B cell (primary cell): ENCODE measurements at regions not wholly inside any gene's neighbourhood (a gene's known extent, or its start where the extent isn't known, plus 50 kb on each side); places are given as distances from the start of the nearest gene placed in this dataset.

Experiments
- ATAC-seq: fragments of 200-7000 bp; cut with Tn5 transposase; one replicate; pipeline ENCODE4 v1.10.0; 2021; ENCODE audit warnings: low read depth, mild to moderate bottlenecking, moderate number of reproducible peaks, moderate library complexity
- CTCF ChIA-PET: fragments of 350-600 bp; sonication (Branson Sonifier 250); formaldehyde crosslinking; loops from one replicate; lab custom pipeline; 2021; ENCODE audit warnings: antibody characterized with exemption, inconsistent platforms; lab: Charles Lee
- POLR2A ChIA-PET: fragments of 350-600 bp; sonication (Branson Sonifier 250); formaldehyde crosslinking; loops from one replicate; lab custom pipeline; 2021; ENCODE audit warnings: antibody characterized with exemption; lab: Charles Lee
- DNase-seq: peaks from one replicate; pipeline ENCODE4 v3.0.0; 2013
- H2AFZ ChIP-seq: 2 replicates; pipeline ENCODE4 v1.6.1; 2012; ENCODE audit warnings: mild to moderate bottlenecking, low read depth, low read length; ENCODE audit not compliant: insufficient read depth, poor library complexity, severe bottlenecking
- H3K27ac ChIP-seq, 2 donors: 1 replicate in 1 of 2; 2 replicates in 1 of 2; pipeline ENCODE4 v1.5.1; 2012 to 2013; ENCODE audit warnings: low read length in 2 of 2, mild to moderate bottlenecking in 2 of 2, moderate library complexity in 1 of 2
- H3K27me3 ChIP-seq, 4 experiments: fragments of 200-600 bp in 1 of 4; sonication (generic) in 1 of 4; replicated peaks in 1 of 4; 1 replicate in 2 of 4; 2 replicates in 2 of 4; pipeline versions ENCODE4 v1.6.1 to v1.7.0; 2013 to 2016; ENCODE audit warnings: low read length in 3 of 4, mild to moderate bottlenecking in 2 of 4, mixed read lengths in 1 of 4, moderate library complexity in 1 of 4; ENCODE audit not compliant: insufficient read depth in 4 of 4, control insufficient read depth in 3 of 4; ENCODE audit errors: control extremely low read depth in 1 of 4
- H3K36me3 ChIP-seq, 2 experiments: replicated peaks in 1 of 2; 1 replicate in 1 of 2; 2 replicates in 1 of 2; pipeline versions ENCODE4 v1.6.1 to v1.7.1; 2013; ENCODE audit warnings: low read length in 1 of 2; ENCODE audit not compliant: insufficient read depth in 2 of 2, control insufficient read depth in 1 of 2; ENCODE audit errors: control extremely low read depth in 1 of 2, extremely low read depth in 1 of 2
- H3K4me1 ChIP-seq, 2 donors: fragments of 200-600 bp in 1 of 2; sonication (generic) in 1 of 2; 1 replicate in 1 of 2; 2 replicates in 1 of 2; pipeline versions ENCODE4 v1.5.1 to v1.6.1; 2013 to 2017; ENCODE audit warnings: low read length in 2 of 2; ENCODE audit not compliant: control insufficient read depth in 2 of 2, insufficient read depth in 2 of 2
- H3K4me2 ChIP-seq: replicated peaks from 2 replicates; pipeline ENCODE3; 2012; ENCODE audit warnings: mild to moderate bottlenecking, low read depth, low read length; ENCODE audit not compliant: poor library complexity, severe bottlenecking
- H3K4me3 ChIP-seq, 5 experiments: fragments of 200-600 bp in 1 of 5; sonication (generic) in 1 of 5; 1 replicate in 3 of 5; 2 replicates in 2 of 5; pipeline versions ENCODE4 v1.5.1 to v1.7.0; 2011 to 2016; ENCODE audit warnings: low read length in 4 of 5, mild to moderate bottlenecking in 4 of 5, low read depth in 2 of 5, control low read depth in 1 of 5, moderate library complexity in 1 of 5; ENCODE audit not compliant: insufficient read depth in 1 of 5; ENCODE audit errors: control extremely low read depth in 1 of 5, extremely low read depth in 1 of 5
- H3K79me2 ChIP-seq: fragments of 200-600 bp; sonication (generic); one replicate; pipeline ENCODE4 v1.6.0; 2016; ENCODE audit warnings: low read length; ENCODE audit not compliant: control insufficient read depth, insufficient read depth
- H3K9ac ChIP-seq: fragments of 200-600 bp; sonication (generic); 2 replicates; pipeline ENCODE4 v1.6.1; 2017; ENCODE audit warnings: mild to moderate bottlenecking, low read length, moderate library complexity
- H3K9me3 ChIP-seq, 3 donors: one replicate each; pipeline versions ENCODE4 v1.6.1 to v1.7.1; 2013; ENCODE audit warnings: low read length in 2 of 3; ENCODE audit not compliant: control insufficient read depth in 2 of 3, insufficient read depth in 1 of 3; ENCODE audit errors: control extremely low read depth in 1 of 3
- H4K20me1 ChIP-seq: 2 replicates; pipeline ENCODE4 v1.6.0; 2012; ENCODE audit warnings: mild to moderate bottlenecking, low read length; ENCODE audit not compliant: insufficient read depth, control insufficient read depth, poor library complexity, severe bottlenecking
- H3K27ac Mint-ChIP-seq: one replicate; pipeline ENCODE4 v1.8.0; 2021; ENCODE audit warnings: mixed read lengths
- H3K27me3 Mint-ChIP-seq: one replicate; pipeline ENCODE4 v1.8.0; 2021; ENCODE audit warnings: mixed read lengths
- H3K4me1 Mint-ChIP-seq: one replicate; pipeline ENCODE4 v1.8.0; 2021; ENCODE audit warnings: mixed read lengths
- H3K4me3 Mint-ChIP-seq: one replicate; pipeline ENCODE4 v1.8.0; 2021; ENCODE audit warnings: mixed read lengths
- H3K9me3 Mint-ChIP-seq: one replicate; pipeline ENCODE4 v1.8.0; 2022; ENCODE audit warnings: mixed read lengths; ENCODE audit not compliant: insufficient read depth
- CTCF ChIP-seq: fragments of 200-600 bp; IDR thresholded peaks from one replicate; pipeline ENCODE4 v1.8.0; 2022; ENCODE audit warnings: antibody characterized with exemption, mild to moderate bottlenecking
- EZH2 ChIP-seq: IDR thresholded peaks from 2 replicates; pipeline ENCODE4 v1.6.1; 2012; ENCODE audit warnings: borderline replicate concordance, low read depth, mild to moderate bottlenecking, moderate library complexity, low read length; ENCODE audit not compliant: insufficient read depth, poor library complexity, severe bottlenecking
- WGBS: methylation state at CpG from one replicate; pipeline ENCODE4 v1.1.5; 2013; ENCODE audit warnings: missing lambda C conversion rate; ENCODE audit not compliant: insufficient coverage; 5-methylcytosine and 5-hydroxymethylcytosine counted together
- intact Hi-C: fragments of 100-400 bp; cut with micrococcal nuclease; formaldehyde crosslinking; loops from one replicate; pipeline ENCODE4 v1.10.0; 2022

GRCh38 chr2:38220164-38220563 lies 144.2 kb upstream of the CYP1B1 start:
- Histone ChIP-seq H2AFZ (no peak overlapping the region), H3K79me2 (no peaks in the 10 kb centered on the region), H4K20me1 (no peaks in the 10 kb centered on the region), H3K27ac (no peak overlapping the region), H3K27me3 (peaks cover 0 to 12% (median 9%) of the 10 kb centered on the region in 4 experiments), H3K9ac (no peak overlapping the region), H3K4me1 (no peaks in the 10 kb centered on the region), H3K9me3 (peaks cover 0 to 1% (median 0%) of the 10 kb centered on the region in 3 donors), H3K36me3 (no peaks in the 10 kb centered on the region), H3K4me2 (no peak overlapping the region), H3K4me3 (no peak overlapping the region)
- no peak for ATAC-seq
- CTCF ChIA-PET = no interaction called here
- 88% methylated on average over 2 of the region's 3 CpGs for WGBS
- TF ChIP-seq EZH2 = no peak
- TF ChIP-seq CTCF = no peak
- POLR2A ChIA-PET = no interaction called here
- intact Hi-C loops = no loop called here
- Mint-ChIP-seq H3K4me3 (no peak overlapping the region), H3K27me3 (peaks cover 54% of the 10 kb centered on the region), H3K4me1 (no peaks in the 10 kb centered on the region), H3K27ac (no peak overlapping the region), H3K9me3 (no peaks in the 10 kb centered on the region)
- DNase-seq = no peak

GRCh38 chr2:38218995-38219394 lies 143.0 kb upstream of the CYP1B1 start:
- intact Hi-C loops = no loop called here
- H3K4me3 ChIP-seq = no peak overlapping the region
- H2AFZ ChIP-seq = no peak overlapping the region
- no peak overlapping the region for H3K4me2 ChIP-seq
- Mint-ChIP-seq H3K27ac (no peak overlapping the region), H3K27me3 (peaks cover 44% of the 10 kb centered on the region), H3K9me3 (no peaks in the 10 kb centered on the region), H3K4me3 (no peak overlapping the region), H3K4me1 (no peaks in the 10 kb centered on the region)
- H3K36me3 ChIP-seq = no peaks in the 10 kb centered on the region
- no peak for ATAC-seq
- H3K27me3 ChIP-seq = peaks cover 0 to 9% (median 6%) of the 10 kb centered on the region in 4 experiments
- peaks cover 0 to 1% (median 0%) of the 10 kb centered on the region in 3 donors for H3K9me3 ChIP-seq
- TF ChIP-seq EZH2 (no peak), CTCF (no peak)
- no peaks in the 10 kb centered on the region for H4K20me1 ChIP-seq
- POLR2A ChIA-PET = no interaction called here
- no peak overlapping the region for H3K27ac ChIP-seq
- H3K4me1 ChIP-seq = no peaks in the 10 kb centered on the region
- WGBS = 79% methylated on average over 5 of the region's 5 CpGs
- H3K79me2 ChIP-seq = no peaks in the 10 kb centered on the region
- no peak overlapping the region for H3K9ac ChIP-seq
- no peak for DNase-seq
- CTCF ChIA-PET = no interaction called here
